Liver (tissue), 8 donors: ENCODE measurements at regions not wholly inside any gene's neighbourhood (a gene's known extent, or its start where the extent isn't known, plus 50 kb on each side); places are given as distances from the start of the nearest gene placed in this dataset.

Source experiments
- DNase-seq: peaks from one replicate; pipeline ENCODE4 v3.0.0-alpha.2; 2017; ENCODE audit warnings: low spot score
- H3K27ac ChIP-seq, 2 donors: one replicate each; pipeline ENCODE4 v1.7.0; 2013; ENCODE audit warnings: inconsistent platforms in 2 of 2, low read length in 2 of 2, control low read depth in 1 of 2, low read depth in 1 of 2, mild to moderate bottlenecking in 1 of 2
- H3K27me3 ChIP-seq, 4 donors: one replicate each; pipeline versions ENCODE4 v1.6.1 to v1.7.0; 2013; ENCODE audit warnings: low read length in 3 of 4, inconsistent platforms in 1 of 4, mild to moderate bottlenecking in 1 of 4, moderate library complexity in 1 of 4; ENCODE audit not compliant: control insufficient read depth in 4 of 4, insufficient read depth in 4 of 4
- H3K36me3 ChIP-seq, 4 donors: one replicate each; pipeline versions ENCODE4 v1.6.1 to v1.7.0; 2013; ENCODE audit warnings: low read length in 3 of 4, mild to moderate bottlenecking in 3 of 4, low read depth in 1 of 4, moderate library complexity in 1 of 4; ENCODE audit not compliant: control insufficient read depth in 4 of 4, insufficient read depth in 3 of 4
- H3K4me1 ChIP-seq, 4 donors: one replicate each; pipeline versions ENCODE4 v1.6.1 to v1.7.0; 2013; ENCODE audit warnings: low read length in 3 of 4, mild to moderate bottlenecking in 3 of 4, moderate library complexity in 1 of 4; ENCODE audit not compliant: control insufficient read depth in 4 of 4, insufficient read depth in 4 of 4
- H3K4me3 ChIP-seq, 3 donors: one replicate each; pipeline versions ENCODE4 v1.6.1 to v1.7.0; 2013; ENCODE audit warnings: low read length in 3 of 3, control low read depth in 1 of 3, low read depth in 1 of 3, mild to moderate bottlenecking in 1 of 3
- H3K9ac ChIP-seq, 2 donors: one replicate each; pipeline ENCODE4 v1.7.0; 2013; ENCODE audit warnings: low read length in 2 of 2, mild to moderate bottlenecking in 2 of 2, moderate library complexity in 2 of 2, control low read depth in 1 of 2, low read depth in 1 of 2
- H3K9me3 ChIP-seq, 4 donors: one replicate each; pipeline versions ENCODE4 v1.6.1 to v1.7.0; 2013; ENCODE audit warnings: low read length in 3 of 4; ENCODE audit not compliant: control insufficient read depth in 4 of 4
- EGR1 ChIP-seq, 2 donors: IDR thresholded peaks; 2 replicates each; pipeline ENCODE4 v1.6.1; 2016 to 2018; ENCODE audit warnings: antibody characterized with exemption in 2 of 2, low read depth in 2 of 2
- FOXA1 ChIP-seq: IDR thresholded peaks from 2 replicates; pipeline ENCODE4 v1.6.1; 2016; ENCODE audit warnings: antibody characterized with exemption
- FOXA2 ChIP-seq: IDR thresholded peaks from 2 replicates; pipeline ENCODE4 v1.6.1; 2016; ENCODE audit warnings: antibody characterized with exemption
- HNF4A ChIP-seq, 2 donors: conservative IDR thresholded peaks; 2 replicates each; pipeline ENCODE4 v1.6.1; 2016; ENCODE audit warnings: antibody characterized with exemption in 2 of 2, mild to moderate bottlenecking in 2 of 2
- HNF4G ChIP-seq: IDR thresholded peaks from 2 replicates; pipeline ENCODE4 v1.6.1; 2016; ENCODE audit warnings: antibody characterized with exemption
- NR2F2 ChIP-seq: IDR thresholded peaks from 2 replicates; pipeline ENCODE4 v1.6.1; 2016; ENCODE audit warnings: antibody characterized with exemption
- RAD21 ChIP-seq, 2 donors: IDR thresholded peaks; 2 replicates each; pipeline ENCODE4 v1.6.1; 2016; ENCODE audit warnings: antibody characterized with exemption in 2 of 2, mild to moderate bottlenecking in 2 of 2
- RXRA ChIP-seq, 2 donors: IDR thresholded peaks; 2 replicates each; pipeline ENCODE4 v1.6.1; 2017 to 2018; ENCODE audit warnings: antibody characterized with exemption in 2 of 2, mild to moderate bottlenecking in 1 of 2
- TAF1 ChIP-seq: conservative IDR thresholded peaks from 2 replicates; pipeline ENCODE4 v1.6.1; 2016; ENCODE audit warnings: antibody characterized with exemption, mild to moderate bottlenecking
- YY1 ChIP-seq: IDR thresholded peaks from 2 replicates; pipeline ENCODE4 v1.6.1; 2016; ENCODE audit warnings: antibody characterized with exemption, mild to moderate bottlenecking
- WGBS: extraction: QIAGEN DNeasy Blood & Tissue Kit; methylation state at CpG from one replicate; pipeline ENCODE4 v1.1.7; 2013; 5-methylcytosine and 5-hydroxymethylcytosine counted together
- TF ChIP-seq, protein P1 (sequence below): IDR thresholded peaks from 2 replicates; pipeline ENCODE4 v1.6.1; 2016; ENCODE audit warnings: antibody characterized with exemption
- TF ChIP-seq, protein P2 (sequence below): fragments of 150-350 bp; IDR thresholded peaks from 2 replicates; pipeline ENCODE4 v1.5.1; 2017; ENCODE audit warnings: improper control_type of control experiment, low read depth, low read length; ENCODE audit not compliant: missing input control
- TF ChIP-seq, protein P3 (sequence below): IDR thresholded peaks from 2 replicates; pipeline ENCODE4 v1.6.1; 2016; ENCODE audit warnings: antibody characterized with exemption
- TF ChIP-seq, protein P4 (sequence below): IDR thresholded peaks from 2 replicates; pipeline ENCODE4 v1.6.1; 2016; ENCODE audit warnings: antibody characterized with exemption, mild to moderate bottlenecking
- donor health status: healthy.
- donor health status: healthy.
- donor health status: healthy.
- donor health status: healthy.
- donor health status: healthy.

DNA sequence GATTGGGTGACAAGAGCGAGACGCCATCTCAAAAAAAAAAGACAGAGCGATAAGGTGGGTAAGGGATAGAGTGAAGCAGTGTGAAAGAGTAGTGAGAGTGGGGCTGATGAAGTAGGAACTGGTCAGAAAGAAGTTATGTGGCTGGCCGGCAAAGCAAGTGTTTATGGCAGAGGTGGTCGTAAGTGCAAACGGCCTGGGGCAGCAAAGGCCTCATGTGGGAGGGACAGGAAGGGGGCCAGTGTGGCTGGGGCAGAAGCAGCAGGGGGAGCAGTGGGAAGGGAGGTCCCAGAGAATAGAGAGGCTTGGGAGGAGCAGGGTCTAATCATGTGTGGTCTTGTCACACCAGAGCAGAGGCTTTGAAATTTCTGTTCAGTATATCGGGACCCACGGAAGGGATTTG is 186.2 kb downstream of the HS3ST3B1 start:
- H3K27me3 ChIP-seq, result no peaks in the 10 kb centered on the region
- H3K9me3 ChIP-seq, result no peaks in the 10 kb centered on the region
- H3K4me3 ChIP-seq, result no peak overlapping the region
- no peak overlapping the region for H3K27ac ChIP-seq
- H3K36me3 ChIP-seq, result no peaks in the 10 kb centered on the region
- no peak for DNase-seq
- H3K4me1 ChIP-seq, result no peaks in the 10 kb centered on the region
- 85% methylated on average over 8 of the region's 8 CpGs for WGBS
- TF ChIP-seq RXRA (IDR thresholded peaks at IDR 0.05) (no peak), NR2F2 (no peak), RAD21 (IDR thresholded peaks at IDR 0.05) (no peak), YY1 (no peak), TAF1 (no peak), EGR1 (IDR thresholded peaks at IDR 0.05; ENCODE audit: low read depth in 2 of 2) (no peak), FOXA1 (no peak), HNF4A (conservative IDR thresholded peaks at IDR 0.05) (no peak), FOXA2 (no peak)
- TF ChIP-seq, protein P1, sequence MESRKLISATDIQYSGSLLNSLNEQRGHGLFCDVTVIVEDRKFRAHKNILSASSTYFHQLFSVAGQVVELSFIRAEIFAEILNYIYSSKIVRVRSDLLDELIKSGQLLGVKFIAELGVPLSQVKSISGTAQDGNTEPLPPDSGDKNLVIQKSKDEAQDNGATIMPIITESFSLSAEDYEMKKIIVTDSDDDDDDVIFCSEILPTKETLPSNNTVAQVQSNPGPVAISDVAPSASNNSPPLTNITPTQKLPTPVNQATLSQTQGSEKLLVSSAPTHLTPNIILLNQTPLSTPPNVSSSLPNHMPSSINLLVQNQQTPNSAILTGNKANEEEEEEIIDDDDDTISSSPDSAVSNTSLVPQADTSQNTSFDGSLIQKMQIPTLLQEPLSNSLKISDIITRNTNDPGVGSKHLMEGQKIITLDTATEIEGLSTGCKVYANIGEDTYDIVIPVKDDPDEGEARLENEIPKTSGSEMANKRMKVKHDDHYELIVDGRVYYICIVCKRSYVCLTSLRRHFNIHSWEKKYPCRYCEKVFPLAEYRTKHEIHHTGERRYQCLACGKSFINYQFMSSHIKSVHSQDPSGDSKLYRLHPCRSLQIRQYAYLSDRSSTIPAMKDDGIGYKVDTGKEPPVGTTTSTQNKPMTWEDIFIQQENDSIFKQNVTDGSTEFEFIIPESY, result no peak
- TF ChIP-seq, protein P2, sequence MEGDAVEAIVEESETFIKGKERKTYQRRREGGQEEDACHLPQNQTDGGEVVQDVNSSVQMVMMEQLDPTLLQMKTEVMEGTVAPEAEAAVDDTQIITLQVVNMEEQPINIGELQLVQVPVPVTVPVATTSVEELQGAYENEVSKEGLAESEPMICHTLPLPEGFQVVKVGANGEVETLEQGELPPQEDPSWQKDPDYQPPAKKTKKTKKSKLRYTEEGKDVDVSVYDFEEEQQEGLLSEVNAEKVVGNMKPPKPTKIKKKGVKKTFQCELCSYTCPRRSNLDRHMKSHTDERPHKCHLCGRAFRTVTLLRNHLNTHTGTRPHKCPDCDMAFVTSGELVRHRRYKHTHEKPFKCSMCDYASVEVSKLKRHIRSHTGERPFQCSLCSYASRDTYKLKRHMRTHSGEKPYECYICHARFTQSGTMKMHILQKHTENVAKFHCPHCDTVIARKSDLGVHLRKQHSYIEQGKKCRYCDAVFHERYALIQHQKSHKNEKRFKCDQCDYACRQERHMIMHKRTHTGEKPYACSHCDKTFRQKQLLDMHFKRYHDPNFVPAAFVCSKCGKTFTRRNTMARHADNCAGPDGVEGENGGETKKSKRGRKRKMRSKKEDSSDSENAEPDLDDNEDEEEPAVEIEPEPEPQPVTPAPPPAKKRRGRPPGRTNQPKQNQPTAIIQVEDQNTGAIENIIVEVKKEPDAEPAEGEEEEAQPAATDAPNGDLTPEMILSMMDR, result no peak
- TF ChIP-seq, protein P3, sequence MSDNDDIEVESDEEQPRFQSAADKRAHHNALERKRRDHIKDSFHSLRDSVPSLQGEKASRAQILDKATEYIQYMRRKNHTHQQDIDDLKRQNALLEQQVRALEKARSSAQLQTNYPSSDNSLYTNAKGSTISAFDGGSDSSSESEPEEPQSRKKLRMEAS, result no peak
- TF ChIP-seq, protein P4, sequence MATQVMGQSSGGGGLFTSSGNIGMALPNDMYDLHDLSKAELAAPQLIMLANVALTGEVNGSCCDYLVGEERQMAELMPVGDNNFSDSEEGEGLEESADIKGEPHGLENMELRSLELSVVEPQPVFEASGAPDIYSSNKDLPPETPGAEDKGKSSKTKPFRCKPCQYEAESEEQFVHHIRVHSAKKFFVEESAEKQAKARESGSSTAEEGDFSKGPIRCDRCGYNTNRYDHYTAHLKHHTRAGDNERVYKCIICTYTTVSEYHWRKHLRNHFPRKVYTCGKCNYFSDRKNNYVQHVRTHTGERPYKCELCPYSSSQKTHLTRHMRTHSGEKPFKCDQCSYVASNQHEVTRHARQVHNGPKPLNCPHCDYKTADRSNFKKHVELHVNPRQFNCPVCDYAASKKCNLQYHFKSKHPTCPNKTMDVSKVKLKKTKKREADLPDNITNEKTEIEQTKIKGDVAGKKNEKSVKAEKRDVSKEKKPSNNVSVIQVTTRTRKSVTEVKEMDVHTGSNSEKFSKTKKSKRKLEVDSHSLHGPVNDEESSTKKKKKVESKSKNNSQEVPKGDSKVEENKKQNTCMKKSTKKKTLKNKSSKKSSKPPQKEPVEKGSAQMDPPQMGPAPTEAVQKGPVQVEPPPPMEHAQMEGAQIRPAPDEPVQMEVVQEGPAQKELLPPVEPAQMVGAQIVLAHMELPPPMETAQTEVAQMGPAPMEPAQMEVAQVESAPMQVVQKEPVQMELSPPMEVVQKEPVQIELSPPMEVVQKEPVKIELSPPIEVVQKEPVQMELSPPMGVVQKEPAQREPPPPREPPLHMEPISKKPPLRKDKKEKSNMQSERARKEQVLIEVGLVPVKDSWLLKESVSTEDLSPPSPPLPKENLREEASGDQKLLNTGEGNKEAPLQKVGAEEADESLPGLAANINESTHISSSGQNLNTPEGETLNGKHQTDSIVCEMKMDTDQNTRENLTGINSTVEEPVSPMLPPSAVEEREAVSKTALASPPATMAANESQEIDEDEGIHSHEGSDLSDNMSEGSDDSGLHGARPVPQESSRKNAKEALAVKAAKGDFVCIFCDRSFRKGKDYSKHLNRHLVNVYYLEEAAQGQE, result no peak
- H3K9ac ChIP-seq, result no peak overlapping the region

DNA sequence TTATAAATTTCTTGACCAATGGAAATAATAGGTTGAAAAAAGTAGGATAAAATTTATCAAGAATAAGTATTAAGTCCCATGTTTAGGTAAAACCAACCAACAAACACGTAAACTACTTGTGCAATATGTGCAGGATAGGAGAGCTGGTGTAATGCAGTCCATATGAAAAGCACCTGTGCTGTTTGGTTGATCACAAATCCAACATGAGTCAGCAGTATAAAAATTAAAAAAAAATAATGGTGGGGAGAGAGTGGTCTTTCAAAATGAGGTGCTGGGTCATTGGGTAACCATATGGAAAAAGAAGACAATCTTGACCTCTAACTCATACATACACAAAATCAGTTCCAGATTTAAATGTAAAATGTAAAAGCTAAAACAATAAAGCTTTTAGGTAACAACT is 181.8 kb downstream of the HS3ST3B1 start:
- no peak for DNase-seq
- H3K4me1 ChIP-seq, result no peaks in the 10 kb centered on the region
- H3K4me3 ChIP-seq, result no peak overlapping the region
- H3K27me3 ChIP-seq, result no peaks in the 10 kb centered on the region
- H3K9me3 ChIP-seq, result no peaks in the 10 kb centered on the region
- no peak overlapping the region for H3K27ac ChIP-seq
- 99% methylated on average over 1 of the region's 1 CpG for WGBS
- H3K36me3 ChIP-seq, result peaks cover 0 to 2% (median 0%) of the 10 kb centered on the region in 4 donors
- TF ChIP-seq HNF4G, result no peak
- H3K9ac ChIP-seq, result no peak overlapping the region
